DOHH2 (cell line): ENCODE measurements at regions not wholly inside any gene's neighbourhood (a gene's known extent, or its start where the extent isn't known, plus 50 kb on each side); places are given as distances from the start of the nearest gene placed in this dataset.

Experiments
- H3F3A ChIP-seq: fragments of 200-600 bp; sonication (generic), shearing (Covaris generic); 2 replicates; pipeline ENCODE4 v1.6.0; 2016; ENCODE audit warnings: antibody characterized with exemption, mild to moderate bottlenecking; ENCODE audit not compliant: control insufficient read depth, insufficient read depth
- H3K27ac ChIP-seq: fragments of 200-600 bp; sonication (generic); 2 replicates; pipeline ENCODE4 v1.5.1; 2014; ENCODE audit warnings: low read depth, mild to moderate bottlenecking, low read length, moderate library complexity
- H3K27me3 ChIP-seq: fragments of 200-600 bp; sonication (generic); 2 replicates; pipeline ENCODE4 v1.6.1; 2014; ENCODE audit warnings: mild to moderate bottlenecking, low read length, mixed read lengths; ENCODE audit not compliant: control insufficient read depth
- H3K36me3 ChIP-seq: fragments of 200-600 bp; sonication (generic); 2 replicates; pipeline ENCODE4 v1.6.1; 2014; ENCODE audit warnings: mild to moderate bottlenecking, low read length, moderate library complexity, mixed read lengths; ENCODE audit not compliant: control insufficient read depth
- H3K4me1 ChIP-seq: fragments of 200-600 bp; sonication (generic); 2 replicates; pipeline ENCODE4 v1.6.1; 2014; ENCODE audit warnings: mild to moderate bottlenecking, low read length, mixed read lengths; ENCODE audit not compliant: control insufficient read depth
- H3K4me2 ChIP-seq: fragments of 200-600 bp; sonication (generic); 2 replicates; pipeline ENCODE4 v1.6.0; 2014; ENCODE audit warnings: mild to moderate bottlenecking, low read length, moderate library complexity
- H3K4me3 ChIP-seq: fragments of 200-600 bp; sonication (generic); 2 replicates; pipeline ENCODE4 v1.5.1; 2014; ENCODE audit warnings: mild to moderate bottlenecking, low read length, mixed read lengths
- H3K79me2 ChIP-seq: fragments of 200-600 bp; sonication (generic); 2 replicates; pipeline ENCODE4 v1.6.1; 2014; ENCODE audit warnings: mild to moderate bottlenecking, low read length, mixed read lengths; ENCODE audit not compliant: control insufficient read depth
- H3K9me2 ChIP-seq: fragments of 200-600 bp; sonication (generic); replicated peaks from 2 replicates; pipeline ENCODE4 v1.6.1; 2014; ENCODE audit warnings: mild to moderate bottlenecking, low read length, mixed read lengths; ENCODE audit not compliant: control insufficient read depth
- H3K9me3 ChIP-seq: fragments of 200-600 bp; sonication (generic); 2 replicates; pipeline ENCODE4 v1.6.1; 2014; ENCODE audit warnings: antibody characterized with exemption, low read length, mixed read lengths; ENCODE audit not compliant: control insufficient read depth, insufficient read depth
- H4K20me1 ChIP-seq: fragments of 200-600 bp; sonication (generic); 2 replicates; pipeline ENCODE4 v1.6.0; 2014; ENCODE audit warnings: low read depth, mild to moderate bottlenecking, antibody characterized with exemption, low read length, moderate library complexity; ENCODE audit not compliant: control insufficient read depth, insufficient read depth
- CTCF ChIP-seq: fragments of 200-600 bp; sonication (generic); IDR thresholded peaks from one replicate; pipeline ENCODE4 v1.5.1; 2014; ENCODE audit warnings: antibody characterized with exemption, mild to moderate bottlenecking, low read depth, low read length; ENCODE audit not compliant: poor library complexity, severe bottlenecking
- EZH2phosphoT487 ChIP-seq: fragments of 200-600 bp; sonication (generic); IDR thresholded peaks from 2 replicates; pipeline ENCODE4 v1.6.1; 2017; ENCODE audit warnings: borderline replicate concordance, mild to moderate bottlenecking, antibody characterized with exemption, low read length, moderate library complexity, mixed read lengths

- Histone ChIP-seq H3K36me3 (no peaks in the 10 kb centered on the region), H3K79me2 (no peaks in the 10 kb centered on the region), H3K4me3 (no peak overlapping the region), H3K9me2 (no peaks in the 10 kb centered on the region), H3K27ac (no peak overlapping the region), H4K20me1 (no peaks in the 10 kb centered on the region), H3K4me1 (peaks cover 48% of the 10 kb centered on the region), H3K27me3 (no peaks in the 10 kb centered on the region), H3F3A (peaks cover 4% of the 10 kb centered on the region), H3K4me2 (no peak overlapping the region), H3K9me3 (no peaks in the 10 kb centered on the region)
- TF ChIP-seq EZH2phosphoT487 (no peak), CTCF (no peak)
These were observed 116.8 kb upstream of the TNFAIP3 start for GRCh38 chr6:137750297-137750696.

GRCh38 chr6:137751768-137752560 is 115.1 kb upstream of the TNFAIP3 start:
- no peaks in the 10 kb centered on the region for H4K20me1 ChIP-seq
- H3K36me3 ChIP-seq, result no peaks in the 10 kb centered on the region
- H3F3A ChIP-seq, result peaks cover 4% of the 10 kb centered on the region
- H3K9me2 ChIP-seq, result no peaks in the 10 kb centered on the region
- no peaks in the 10 kb centered on the region for H3K9me3 ChIP-seq
- H3K4me2 ChIP-seq, result no peak overlapping the region
- peaks cover 53% of the 10 kb centered on the region for H3K4me1 ChIP-seq
- H3K79me2 ChIP-seq, result no peaks in the 10 kb centered on the region
- H3K27ac ChIP-seq, result no peak overlapping the region
- no peak for TF ChIP-seq CTCF
- TF ChIP-seq EZH2phosphoT487, result no peak
- H3K4me3 ChIP-seq, result no peak overlapping the region
- H3K27me3 ChIP-seq, result no peaks in the 10 kb centered on the region

GRCh38 chr6:137754366-137754765 is 112.7 kb upstream of the TNFAIP3 start:
- Histone ChIP-seq H3K4me1 (peaks cover 47% of the 10 kb centered on the region), H3K9me2 (no peaks in the 10 kb centered on the region), H3K4me3 (peak overlapping the region; percentile 49)

More at GRCh38 chr6:137754366-137754765, 112.7 kb upstream of the TNFAIP3 start:
- H3K27me3 ChIP-seq, result no peaks in the 10 kb centered on the region
- no peaks in the 10 kb centered on the region for H3K9me3 ChIP-seq
- H3K36me3 ChIP-seq, result no peaks in the 10 kb centered on the region
- peaks cover 4% of the 10 kb centered on the region for H3F3A ChIP-seq
- H3K4me2 ChIP-seq, result peak overlapping the region; percentile 65
- no peaks in the 10 kb centered on the region for H3K79me2 ChIP-seq
- no peak for TF ChIP-seq CTCF
- no peak for TF ChIP-seq EZH2phosphoT487
- peak overlapping the region; percentile 75 for H3K27ac ChIP-seq
- no peaks in the 10 kb centered on the region for H4K20me1 ChIP-seq
